ENCODE measurements at regions not wholly inside any gene's neighbourhood (a gene's known extent, or its start where the extent isn't known, plus 50 kb on each side); places are given as distances from the start of the nearest gene placed in this dataset.

- TF ChIP-seq CTCF (IDR thresholded peaks at IDR 0.05) (no peak), POLR2A (IDR thresholded peaks at IDR 0.05) (no peak)
These were observed 52.0 kb upstream of the GADD45A start for GRCh38 chr1:67632811-67633655.

All from sigmoid colon (tissue), 3 donors.